ENCODE measurements at regions not wholly inside any gene's neighbourhood (a gene's known extent, or its start where the extent isn't known, plus 50 kb on each side); places are given as distances from the start of the nearest gene placed in this dataset.
A peak's percentile ranks its signal among the peaks of the same experiment; 100 is the strongest.

- TF ChIP-seq, protein P1, sequence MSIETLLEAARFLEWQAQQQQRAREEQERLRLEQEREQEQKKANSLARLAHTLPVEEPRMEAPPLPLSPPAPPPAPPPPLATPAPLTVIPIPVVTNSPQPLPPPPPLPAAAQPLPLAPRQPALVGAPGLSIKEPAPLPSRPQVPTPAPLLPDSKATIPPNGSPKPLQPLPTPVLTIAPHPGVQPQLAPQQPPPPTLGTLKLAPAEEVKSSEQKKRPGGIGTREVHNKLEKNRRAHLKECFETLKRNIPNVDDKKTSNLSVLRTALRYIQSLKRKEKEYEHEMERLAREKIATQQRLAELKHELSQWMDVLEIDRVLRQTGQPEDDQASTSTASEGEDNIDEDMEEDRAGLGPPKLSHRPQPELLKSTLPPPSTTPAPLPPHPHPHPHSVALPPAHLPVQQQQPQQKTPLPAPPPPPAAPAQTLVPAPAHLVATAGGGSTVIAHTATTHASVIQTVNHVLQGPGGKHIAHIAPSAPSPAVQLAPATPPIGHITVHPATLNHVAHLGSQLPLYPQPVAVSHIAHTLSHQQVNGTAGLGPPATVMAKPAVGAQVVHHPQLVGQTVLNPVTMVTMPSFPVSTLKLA (IDR thresholded peaks at IDR 0.05): peak; percentile 58
- TF ChIP-seq, protein P2, sequence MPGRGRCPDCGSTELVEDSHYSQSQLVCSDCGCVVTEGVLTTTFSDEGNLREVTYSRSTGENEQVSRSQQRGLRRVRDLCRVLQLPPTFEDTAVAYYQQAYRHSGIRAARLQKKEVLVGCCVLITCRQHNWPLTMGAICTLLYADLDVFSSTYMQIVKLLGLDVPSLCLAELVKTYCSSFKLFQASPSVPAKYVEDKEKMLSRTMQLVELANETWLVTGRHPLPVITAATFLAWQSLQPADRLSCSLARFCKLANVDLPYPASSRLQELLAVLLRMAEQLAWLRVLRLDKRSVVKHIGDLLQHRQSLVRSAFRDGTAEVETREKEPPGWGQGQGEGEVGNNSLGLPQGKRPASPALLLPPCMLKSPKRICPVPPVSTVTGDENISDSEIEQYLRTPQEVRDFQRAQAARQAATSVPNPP (CRISPR knock-in tag; IDR thresholded peaks at IDR 0.05): no peak
- no peak for TF ChIP-seq ZSCAN20 (CRISPR knock-in tag; IDR thresholded peaks at IDR 0.05; ENCODE audit: borderline replicate concordance)
- TF ChIP-seq FOXO1 (CRISPR knock-in tag; IDR thresholded peaks at IDR 0.05): peak; percentile 89
- TF ChIP-seq STAT5B (CRISPR knock-in tag; IDR thresholded peaks at IDR 0.05): no peak
- TF ChIP-seq ZNF891 (CRISPR knock-in tag; IDR thresholded peaks at IDR 0.05): 0 out of 2 replicates have a peak, but pooled peaks have one; percentile 17
- no peak for TF ChIP-seq FOXA1 (IDR thresholded peaks at IDR 0.05)
- TF ChIP-seq FOXA1 (CRISPR knock-in tag; IDR thresholded peaks at IDR 0.05): peak; percentile 81
- TF ChIP-seq LCORL (IDR thresholded peaks at IDR 0.05): no peak
- peak; percentile 43; the same call in 1 of the 2 replicates for TF ChIP-seq LCORL (CRISPR knock-in tag; IDR thresholded peaks at IDR 0.05)
- TF ChIP-seq ZNF142 (CRISPR knock-in tag; IDR thresholded peaks at IDR 0.05): no peak
- TF ChIP-seq SIX4 (CRISPR knock-in tag; IDR thresholded peaks at IDR 0.05): no peak
- TF ChIP-seq ZNF546 (CRISPR knock-in tag; conservative IDR thresholded peaks at IDR 0.05): no peak
- peak; percentile 80 for TF ChIP-seq HDAC2 (CRISPR knock-in tag; IDR thresholded peaks at IDR 0.05)
- TF ChIP-seq MIER3 (CRISPR knock-in tag; IDR thresholded peaks at IDR 0.05; ENCODE audit: borderline replicate concordance): 0 out of 2 replicates have a peak, but pooled peaks have one; percentile 64
- TF ChIP-seq GABPB1 (CRISPR knock-in tag; IDR thresholded peaks at IDR 0.05): peak; percentile 29; the same call in 1 of the 2 replicates
- TF ChIP-seq DMAP1 (CRISPR knock-in tag; IDR thresholded peaks at IDR 0.05): peak; percentile 63; the same call in 1 of the 2 replicates
- 0 out of 2 replicates have a peak, but pooled peaks have one; percentile 15 for TF ChIP-seq ZFX (CRISPR knock-in tag; IDR thresholded peaks at IDR 0.05; ENCODE audit: low read depth)
- no peak for TF ChIP-seq KAT8 (CRISPR knock-in tag; IDR thresholded peaks at IDR 0.05)
- TF ChIP-seq ZNF501 (CRISPR knock-in tag; IDR thresholded peaks at IDR 0.05): no peak
- TF ChIP-seq, protein P3, sequence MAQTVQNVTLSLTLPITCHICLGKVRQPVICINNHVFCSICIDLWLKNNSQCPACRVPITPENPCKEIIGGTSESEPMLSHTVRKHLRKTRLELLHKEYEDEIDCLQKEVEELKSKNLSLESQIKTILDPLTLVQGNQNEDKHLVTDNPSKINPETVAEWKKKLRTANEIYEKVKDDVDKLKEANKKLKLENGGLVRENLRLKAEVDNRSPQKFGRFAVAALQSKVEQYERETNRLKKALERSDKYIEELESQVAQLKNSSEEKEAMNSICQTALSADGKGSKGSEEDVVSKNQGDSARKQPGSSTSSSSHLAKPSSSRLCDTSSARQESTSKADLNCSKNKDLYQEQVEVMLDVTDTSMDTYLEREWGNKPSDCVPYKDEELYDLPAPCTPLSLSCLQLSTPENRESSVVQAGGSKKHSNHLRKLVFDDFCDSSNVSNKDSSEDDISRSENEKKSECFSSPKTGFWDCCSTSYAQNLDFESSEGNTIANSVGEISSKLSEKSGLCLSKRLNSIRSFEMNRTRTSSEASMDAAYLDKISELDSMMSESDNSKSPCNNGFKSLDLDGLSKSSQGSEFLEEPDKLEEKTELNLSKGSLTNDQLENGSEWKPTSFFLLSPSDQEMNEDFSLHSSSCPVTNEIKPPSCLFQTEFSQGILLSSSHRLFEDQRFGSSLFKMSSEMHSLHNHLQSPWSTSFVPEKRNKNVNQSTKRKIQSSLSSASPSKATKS (CRISPR knock-in tag; IDR thresholded peaks at IDR 0.05): no peak
These were observed 171.1 kb downstream of the CRYBB2 start (continued) for GRCh38 chr22:25390297-25391240.

Measured in HepG2 (cell line).